Erythroblast (primary cell): ENCODE measurements at regions not wholly inside any gene's neighbourhood (a gene's known extent, or its start where the extent isn't known, plus 50 kb on each side); places are given as distances from the start of the nearest gene placed in this dataset.

ENCODE experiments used
- GATA1 ChIP-seq: IDR thresholded peaks from 2 replicates; pipeline ENCODE4 v1.6.1; 2011; ENCODE audit warnings: low read depth, mild to moderate bottlenecking, control low read depth, low read length, moderate library complexity
- POLR2A ChIP-seq: IDR thresholded peaks from 2 replicates; pipeline ENCODE4 v1.6.1; 2011; ENCODE audit warnings: mild to moderate bottlenecking, low read length

GRCh38 chr1:239218301-239218700, 168.1 kb upstream of the CHRM3 start:
- TF ChIP-seq POLR2A = no peak
- TF ChIP-seq GATA1 = no peak
